Activated CD8-positive, alpha-beta memory T cell treated with anti-CD3 and anti-CD28 coated beads for 1 hour (primary cell): ENCODE measurements at regions not wholly inside any gene's neighbourhood (a gene's known extent, or its start where the extent isn't known, plus 50 kb on each side); places are given as distances from the start of the nearest gene placed in this dataset.

Source experiments
- DNase-seq, 2 donors: peaks; one replicate each; pipeline ENCODE4 v3.0.0-alpha.2; 2020; ENCODE audit warnings: low read depth in 1 of 2; ENCODE audit errors: extremely low read depth in 1 of 2

DNA sequence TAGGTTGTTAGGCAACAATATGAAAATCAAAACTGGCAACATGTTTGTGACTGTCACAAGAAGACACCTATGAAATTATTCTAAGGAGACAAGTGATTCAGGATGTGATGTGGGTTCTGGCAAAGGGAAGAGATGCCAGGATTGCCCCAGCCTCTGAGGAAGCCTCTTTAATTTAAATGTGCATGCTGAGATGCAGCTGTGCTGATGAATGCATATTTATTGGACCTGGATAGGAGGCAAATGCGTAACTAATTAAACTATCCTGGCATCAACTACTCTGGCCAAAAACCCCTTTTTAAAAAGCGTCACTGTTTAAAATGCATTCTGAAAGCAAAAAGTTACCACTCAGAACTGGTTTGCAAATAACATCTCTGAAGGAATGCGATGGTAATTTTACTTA lies 176.5 kb upstream of the DPH6 start:
- no peak for DNase-seq

DNA sequence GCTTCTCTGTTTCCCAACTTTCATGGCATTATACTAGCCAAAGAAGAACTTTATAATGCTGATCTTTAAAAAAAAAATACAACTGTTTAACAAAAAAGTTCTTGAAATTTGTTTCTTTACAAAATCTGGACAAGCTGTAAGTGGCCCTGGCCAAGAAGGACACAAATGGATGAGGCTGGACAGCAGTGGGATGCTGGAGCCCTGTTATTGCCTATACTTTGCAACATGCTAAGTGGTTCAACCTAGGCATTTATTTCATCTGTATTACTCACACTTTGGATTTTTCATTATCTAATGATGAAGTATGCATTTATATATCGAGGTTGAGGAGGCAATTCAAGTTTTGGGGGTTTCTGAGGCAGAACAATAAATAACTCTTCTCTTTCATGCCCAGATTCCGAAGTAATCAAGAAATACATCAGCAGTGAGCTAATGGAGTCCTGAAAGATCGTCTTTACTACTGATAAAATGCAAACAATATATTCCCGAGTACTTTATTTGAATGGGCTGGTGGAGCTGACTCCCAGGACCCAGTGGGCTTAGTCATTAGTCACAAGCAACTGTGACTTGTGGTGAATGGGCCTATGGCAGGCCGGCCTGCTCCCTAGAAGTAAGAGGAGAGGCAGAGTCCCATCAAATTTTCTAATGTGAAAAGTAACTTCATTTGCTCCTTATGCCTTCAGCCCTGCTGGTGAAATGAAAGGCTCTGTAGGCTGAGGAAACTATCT lies 177.3 kb upstream of the DPH6 start:
- DNase-seq = no peak

DNA sequence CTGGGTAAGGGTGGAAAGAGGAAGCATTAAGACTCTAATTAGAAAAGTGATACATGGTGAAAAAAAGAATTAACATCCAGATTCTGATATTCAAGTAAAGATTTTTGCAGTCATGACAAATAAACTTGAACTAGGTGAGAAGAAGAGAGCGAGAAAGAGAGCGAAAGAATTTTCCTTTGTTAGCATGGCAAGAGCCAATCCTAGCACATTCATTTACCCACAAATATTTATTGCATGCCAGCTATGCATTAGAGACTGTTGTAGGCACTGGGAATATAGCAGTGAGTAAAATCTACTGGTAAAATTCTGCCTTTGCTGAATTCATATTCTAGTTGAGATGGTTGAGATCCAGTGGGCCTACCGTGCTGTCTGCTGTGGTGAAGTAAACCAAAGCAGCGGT lies 177.9 kb upstream of the DPH6 start:
- DNase-seq = no peak

DNA sequence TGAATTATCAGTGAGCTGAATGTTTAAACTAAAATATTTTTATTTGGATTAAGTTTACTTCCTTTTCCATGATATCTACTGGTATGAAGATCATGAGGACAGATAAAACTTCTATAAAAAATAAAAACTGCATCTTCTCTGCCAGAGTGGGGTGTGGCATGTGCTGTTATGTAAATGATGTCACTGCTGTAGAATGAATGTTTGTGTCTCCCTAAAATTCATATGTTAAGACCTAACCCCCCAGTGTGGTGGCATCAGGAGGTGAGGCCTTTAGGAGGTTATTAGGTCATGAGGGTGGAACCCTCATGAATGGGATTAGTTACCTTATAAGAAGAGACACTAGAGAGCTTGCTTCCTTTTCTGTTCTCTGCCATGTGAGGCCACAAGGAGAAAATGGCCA lies 178.7 kb upstream of the DPH6 start:
- no peak for DNase-seq

DNA sequence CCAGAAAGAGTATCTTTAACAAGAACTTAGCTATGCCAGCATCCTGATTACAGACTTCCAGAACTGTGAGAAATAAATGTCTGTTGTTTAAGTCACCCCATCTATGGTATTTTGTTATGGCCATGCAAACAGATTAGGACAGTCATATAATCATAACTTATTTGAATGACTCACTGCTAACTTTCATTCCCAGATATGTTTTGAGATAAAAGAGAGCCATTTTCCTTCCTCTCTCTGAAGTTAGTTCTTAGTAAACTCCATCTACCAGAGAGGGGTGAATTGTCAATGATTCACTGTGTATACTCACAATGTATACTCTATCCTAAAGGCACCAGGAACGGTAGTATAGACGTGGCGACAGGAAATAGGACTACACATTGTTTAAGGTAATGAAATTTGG lies 179.4 kb upstream of the DPH6 start:
- DNase-seq = no peak

DNA sequence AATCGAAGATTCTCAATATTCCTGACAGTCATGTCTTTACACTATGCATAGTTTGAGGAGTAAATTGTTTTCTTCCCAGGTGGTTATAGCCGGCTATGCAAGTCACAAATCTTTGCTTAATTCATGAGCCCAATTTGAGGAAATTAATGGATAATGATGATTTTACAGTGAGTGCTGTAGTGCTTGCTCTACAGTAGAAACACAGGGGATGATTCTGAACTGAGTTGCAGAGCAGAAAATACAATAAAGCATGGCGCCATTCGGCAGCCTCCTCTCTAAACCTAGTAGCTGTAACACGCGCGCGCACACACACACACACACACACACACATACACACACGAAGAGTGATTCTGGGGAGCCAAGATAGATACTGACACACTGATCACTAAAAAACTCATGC lies 181.7 kb upstream of the DPH6 start:
- no peak for DNase-seq

DNA sequence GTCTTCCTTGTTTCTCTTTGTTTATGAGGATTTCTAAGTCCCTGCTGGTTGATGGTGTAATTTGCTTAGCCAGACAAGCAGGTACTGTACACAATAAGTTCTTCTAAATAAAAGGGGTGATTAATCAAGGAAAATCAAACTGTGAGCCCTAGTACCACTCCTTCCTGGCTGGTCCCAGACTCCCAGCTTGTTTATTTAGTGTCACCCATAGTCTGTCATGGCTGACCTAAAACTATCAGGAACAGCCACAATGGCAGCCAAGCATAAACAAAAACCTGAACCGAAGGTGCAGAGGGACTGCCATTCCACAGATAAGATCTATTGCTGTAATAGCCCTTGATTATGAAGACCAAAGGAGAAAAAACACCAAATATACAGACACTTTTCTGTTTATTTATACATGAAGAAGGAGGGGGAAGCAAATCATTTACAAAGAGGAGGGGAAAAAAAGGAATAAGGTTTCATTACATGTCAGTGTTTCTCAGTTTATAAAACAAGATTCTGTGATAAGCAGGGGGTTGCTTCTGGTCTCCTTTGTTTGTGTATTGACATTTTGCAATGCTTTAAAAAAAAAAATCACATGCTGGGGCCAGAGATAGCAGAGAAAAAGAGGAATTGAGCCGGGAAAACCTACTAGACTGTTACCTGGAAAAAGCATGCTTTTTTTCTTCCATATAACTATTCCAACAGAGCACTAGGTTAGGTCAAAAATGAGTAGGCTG lies 182.4 kb upstream of the DPH6 start:
- no peak for DNase-seq

DNA sequence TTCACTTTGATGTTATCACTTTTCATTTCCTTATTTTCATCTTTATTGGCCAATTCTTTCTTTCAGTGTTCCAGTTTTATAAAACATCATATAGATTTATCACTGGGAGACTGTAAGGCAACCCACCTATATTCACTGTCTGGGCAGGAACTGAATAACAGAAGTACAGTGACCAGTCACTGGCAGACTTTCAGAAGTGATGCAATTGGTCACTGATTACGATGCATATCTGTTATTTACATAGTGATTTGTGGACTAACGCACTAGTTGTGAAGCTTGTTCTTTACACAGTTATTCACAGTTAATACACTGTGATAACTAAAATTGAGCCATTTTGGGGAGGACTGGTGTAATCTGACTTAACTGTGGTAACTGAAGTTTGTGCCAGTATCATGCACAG lies 190.2 kb upstream of the DPH6 start:
- no peak for DNase-seq

DNA sequence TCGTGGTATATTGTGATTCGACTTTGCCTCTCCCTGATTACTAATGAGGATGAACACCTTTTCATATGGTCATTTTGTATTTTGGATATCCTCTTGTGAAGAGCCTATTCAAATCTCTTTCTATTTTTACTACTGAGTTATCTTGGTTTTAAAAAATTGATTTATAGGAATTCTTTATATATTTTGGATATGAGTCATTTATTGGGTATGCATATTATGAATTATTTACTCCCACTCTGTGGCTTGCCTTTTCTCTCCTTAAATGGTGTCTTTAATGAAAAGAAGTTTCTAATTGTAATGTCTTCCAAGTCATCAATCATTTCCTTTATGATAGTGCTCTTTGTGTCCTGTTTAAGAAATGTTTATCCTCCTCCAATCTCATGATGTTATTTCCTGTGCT lies 191.5 kb upstream of the DPH6 start:
- DNase-seq = no peak

DNA sequence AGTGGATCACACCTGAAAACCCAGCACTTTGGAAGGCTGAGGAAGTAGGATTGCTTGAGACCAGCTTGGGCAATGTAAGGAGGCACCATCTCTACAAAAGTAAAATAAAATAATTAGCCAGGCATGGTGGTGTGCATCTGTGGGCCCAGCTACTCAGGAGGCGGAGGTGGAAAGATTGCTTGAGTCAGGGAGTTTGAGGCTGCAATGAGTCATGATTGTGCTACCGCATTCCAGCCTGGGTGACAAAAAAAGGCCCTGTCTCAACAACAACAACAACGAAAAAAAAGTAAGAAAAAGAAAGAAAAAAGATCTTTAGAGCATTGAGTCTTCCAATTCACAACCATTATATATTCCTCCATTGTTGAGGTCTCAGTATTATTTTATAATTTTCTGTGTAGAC lies 192.4 kb upstream of the DPH6 start:
- no peak for DNase-seq

DNA sequence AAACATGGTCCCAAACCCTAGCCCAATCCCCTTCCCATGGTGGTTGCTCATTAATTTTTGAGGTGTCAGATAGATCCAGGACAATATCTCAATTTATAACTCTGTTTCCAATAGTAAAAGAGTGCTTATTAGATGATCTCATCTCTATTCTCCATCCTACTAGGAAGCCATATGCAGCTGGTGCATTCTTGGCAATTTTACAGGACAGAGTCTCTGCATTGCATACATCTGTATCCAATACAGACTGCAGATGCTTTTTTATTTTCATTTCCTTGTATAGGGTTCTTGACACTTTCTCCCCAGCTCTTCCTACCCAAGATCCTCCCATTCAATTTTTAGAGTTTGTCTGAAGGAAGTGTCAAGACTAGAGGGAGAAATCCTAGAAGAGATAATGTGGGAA lies 194.8 kb upstream of the DPH6 start:
- DNase-seq = no peak

DNA sequence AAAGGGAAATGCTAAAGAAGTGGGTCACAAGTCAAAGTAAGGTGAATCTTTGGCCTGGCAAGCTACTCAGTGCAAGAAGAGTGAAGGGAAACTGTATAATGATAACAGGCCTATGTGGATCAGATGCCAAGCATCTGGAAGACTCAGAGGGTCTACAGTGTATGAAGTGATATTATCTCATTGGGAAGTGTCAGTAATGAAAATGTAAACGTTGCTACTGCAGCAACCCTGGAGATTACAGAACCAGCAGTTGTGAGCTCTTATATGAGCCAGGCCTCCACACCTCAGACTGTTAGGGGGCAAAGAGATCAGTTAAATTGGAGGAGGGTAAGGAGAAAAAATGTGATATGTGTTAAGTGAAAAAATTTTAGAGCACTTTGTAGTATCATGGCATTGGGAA lies 195.4 kb upstream of the DPH6 start:
- no peak for DNase-seq

DNA sequence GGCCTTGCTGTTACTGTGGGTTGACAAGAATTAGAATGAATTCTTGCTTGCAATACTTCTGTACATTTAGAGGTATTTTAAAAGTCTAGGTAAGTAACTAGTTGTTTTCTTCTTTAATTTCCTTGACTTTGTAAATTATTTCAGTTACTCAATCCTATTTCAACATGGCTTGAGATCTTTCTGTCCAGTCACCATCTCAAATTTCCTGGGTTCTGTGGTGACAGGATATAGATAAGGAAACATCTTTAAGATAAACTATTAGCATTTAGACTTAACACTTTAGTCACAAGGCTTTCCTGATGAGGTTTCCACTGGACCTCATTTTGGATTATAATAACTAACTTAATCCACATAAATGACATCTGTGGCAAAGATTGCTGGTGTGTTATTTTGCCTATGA lies 195.9 kb upstream of the DPH6 start:
- DNase-seq = no peak

DNA sequence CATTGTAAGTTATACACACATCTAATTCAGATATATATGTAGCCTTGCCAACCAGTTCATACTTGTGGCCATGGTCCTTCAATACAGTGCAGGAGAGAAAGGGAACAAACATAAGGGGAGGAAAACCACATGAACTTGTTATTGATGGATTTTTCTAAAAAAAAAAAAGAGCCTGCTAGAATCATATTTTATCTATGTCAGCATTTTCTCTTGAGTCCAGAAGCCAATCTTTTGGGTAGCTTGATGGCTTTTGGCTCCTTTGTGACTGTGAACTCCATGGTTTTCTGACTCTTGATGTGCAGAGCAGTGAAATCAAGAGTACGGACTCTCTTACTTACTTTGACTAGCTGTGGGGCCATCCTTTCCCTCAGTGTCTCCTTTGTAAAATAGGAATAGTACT lies 197.4 kb upstream of the DPH6 start:
- DNase-seq = no peak

DNA sequence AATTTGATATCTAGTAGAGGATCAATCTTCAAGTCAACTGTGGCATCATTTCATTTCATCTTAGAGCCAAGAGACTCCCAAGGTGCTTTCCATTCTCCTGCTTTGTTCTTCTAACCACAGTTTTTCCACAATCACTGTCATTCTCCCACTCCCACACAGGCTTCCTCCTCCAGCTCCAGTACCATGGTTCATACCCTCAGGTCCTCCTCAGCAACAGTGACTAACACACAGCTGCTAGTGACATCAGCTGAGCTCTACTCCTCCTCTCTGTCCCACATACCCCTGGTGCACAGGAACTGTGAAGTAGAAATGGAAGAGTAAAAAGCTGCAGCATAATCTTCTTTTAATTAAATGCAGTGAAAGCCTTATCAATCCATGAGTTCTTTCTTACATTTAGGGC lies 200.2 kb upstream of the DPH6 start:
- DNase-seq = no peak

DNA sequence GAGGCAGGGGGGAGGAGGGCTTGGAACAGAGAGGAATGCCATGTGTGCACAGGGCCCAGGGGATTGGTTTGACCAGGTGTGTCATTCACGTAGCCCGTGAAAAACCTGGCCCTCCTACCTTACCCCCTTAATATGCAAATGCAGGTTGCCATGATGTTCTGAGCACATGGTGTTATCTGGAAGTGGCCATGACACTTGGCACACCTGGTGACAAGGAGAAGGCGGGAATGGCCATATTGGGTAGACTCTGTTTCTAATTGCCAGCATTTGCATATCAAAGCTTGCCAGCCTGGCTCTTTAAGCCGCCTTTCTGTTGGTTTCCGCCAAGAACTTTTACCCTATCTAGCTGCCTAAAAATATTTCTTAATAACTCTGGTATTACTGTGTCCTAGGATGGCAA lies 202.1 kb upstream of the DPH6 start:
- no peak for DNase-seq

DNA sequence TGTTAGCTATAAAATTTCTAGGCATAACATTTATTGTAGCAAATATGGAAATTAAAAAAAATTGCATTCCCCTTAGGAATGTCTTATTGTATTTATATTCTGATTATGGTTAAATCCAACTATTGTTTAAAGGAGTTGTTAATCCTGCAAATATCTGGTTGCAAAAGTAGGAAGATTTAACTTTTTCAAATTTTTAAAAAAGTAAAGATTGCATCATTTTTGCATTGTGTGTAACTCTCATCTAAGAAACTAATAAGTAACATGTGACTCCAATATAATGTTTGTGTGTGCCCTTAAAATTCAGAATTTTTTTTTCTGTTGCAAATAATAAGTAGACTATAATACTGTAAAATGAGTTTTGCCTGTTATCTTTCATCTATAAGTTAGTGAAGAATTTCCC lies 204.1 kb upstream of the DPH6 start:
- no peak for DNase-seq

DNA sequence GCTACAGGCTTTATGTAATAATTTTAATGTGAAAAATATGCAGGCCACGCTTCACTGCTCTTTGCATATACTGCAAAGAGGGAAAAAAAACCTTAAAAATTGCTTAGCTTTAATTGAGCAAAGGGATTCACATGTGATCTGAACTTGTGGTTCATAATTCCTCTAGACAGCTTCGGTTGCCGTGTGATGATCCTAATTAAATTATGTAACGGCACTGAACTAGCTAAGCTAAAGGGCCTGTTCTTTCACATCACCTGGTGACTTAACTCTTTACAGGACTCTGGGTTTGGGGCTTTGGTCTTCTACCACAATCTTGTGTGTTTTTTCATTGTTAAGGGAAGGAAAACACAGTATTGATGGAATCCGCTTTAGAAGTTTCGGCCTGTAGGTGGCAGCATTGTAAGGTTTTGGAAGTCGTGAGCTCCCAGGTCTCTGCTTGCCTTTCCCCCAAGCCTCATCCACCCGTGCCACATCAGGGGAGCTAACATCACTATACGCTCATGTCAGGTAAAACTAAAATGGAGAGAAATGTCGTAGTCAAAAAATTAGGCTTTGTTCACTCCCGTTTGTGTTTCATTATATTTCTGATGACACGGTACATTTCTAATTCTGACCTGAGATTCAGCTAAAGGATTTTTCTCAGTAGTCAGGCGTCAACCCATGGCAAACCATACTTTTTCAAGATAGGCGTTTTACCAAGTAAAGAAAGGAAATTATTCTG lies 205.6 kb upstream of the DPH6 start:
- DNase-seq = peak in 1 of 2 donors; percentile 2

DNA sequence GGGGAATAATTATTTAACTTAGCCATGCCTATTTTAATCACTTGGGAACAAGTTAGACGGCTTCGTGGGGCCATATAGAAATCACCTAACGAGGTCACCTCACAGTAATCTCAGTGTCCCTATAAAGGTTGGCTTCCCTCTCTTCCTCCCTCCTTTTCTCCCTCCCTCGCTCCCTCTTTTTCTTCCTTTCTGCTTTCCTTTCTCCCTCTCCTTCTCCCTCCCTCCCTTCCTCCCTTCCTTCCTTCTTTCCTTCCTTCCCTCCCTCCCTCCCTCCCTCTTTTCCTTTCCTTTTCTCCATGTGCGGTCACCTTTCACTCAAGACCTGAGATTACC lies 206.1 kb upstream of the DPH6 start:
- DNase-seq = no peak

DNA sequence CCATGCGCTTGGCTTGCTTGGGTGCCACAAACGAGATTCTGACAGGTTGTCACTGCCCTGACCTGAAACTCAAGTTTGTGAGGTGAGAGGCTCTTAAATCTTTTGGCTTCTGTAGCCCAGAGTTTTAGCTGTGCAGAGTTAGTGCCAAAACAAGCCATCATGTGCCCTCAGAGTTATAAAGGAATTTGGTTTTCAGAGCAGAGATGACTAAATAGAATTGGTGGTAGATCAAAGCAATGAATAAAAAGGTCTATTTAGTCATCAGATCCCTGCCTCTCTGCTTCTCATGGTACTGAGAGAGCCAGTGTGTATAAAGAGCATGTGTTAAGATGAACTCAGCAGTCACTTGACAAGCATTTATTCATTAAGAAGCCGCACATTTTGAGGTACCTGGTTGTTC lies 207.5 kb upstream of the DPH6 start:
- DNase-seq = no peak

DNA sequence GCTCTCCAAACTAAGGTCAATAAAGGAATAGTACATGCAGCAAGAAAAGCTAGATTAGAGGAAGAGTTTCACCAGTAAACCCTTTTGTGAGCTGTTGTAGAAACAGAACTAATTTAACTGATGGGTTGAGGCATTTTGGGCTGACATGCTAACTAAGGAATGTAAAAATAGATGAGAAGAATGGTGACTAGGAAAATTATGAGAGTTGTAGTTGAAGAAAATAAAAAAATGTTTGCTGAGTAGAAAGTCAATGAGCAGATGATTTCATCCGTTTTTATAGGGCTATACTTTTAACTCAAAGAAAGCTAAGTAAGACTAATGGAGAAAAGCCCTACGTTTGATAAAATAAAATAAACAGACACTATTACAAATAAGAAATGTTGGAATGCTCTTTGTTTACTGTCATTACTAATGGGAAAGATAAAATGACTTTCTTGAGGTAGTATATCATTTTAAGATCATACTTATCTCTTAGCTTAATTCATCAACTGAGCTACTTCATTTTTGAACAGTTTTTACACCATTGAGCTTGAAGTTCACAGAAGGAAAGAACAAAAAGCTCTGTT lies 209.4 kb upstream of the DPH6 start:
- no peak for DNase-seq

DNA sequence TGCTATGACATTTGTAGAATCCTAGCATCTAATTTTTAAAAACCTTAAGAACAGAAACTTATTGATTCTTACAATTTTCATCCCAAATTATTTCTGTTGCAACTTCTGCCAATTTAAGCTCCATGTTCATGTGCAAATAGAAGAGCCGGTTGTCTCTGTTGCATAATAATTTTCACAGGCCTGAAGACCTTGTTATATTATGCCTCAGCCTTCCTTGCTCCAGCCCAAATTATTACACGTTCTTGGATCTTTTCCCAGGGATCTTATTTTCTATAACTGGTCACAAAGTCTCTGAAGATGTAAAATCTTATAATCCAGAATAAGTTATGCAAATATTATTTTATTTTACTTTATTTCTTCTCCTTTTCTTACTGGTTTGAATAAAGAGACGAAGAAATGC lies 210.7 kb upstream of the DPH6 start:
- DNase-seq = no peak
